Keratinocyte (primary cell): ENCODE measurements at regions not wholly inside any gene's neighbourhood (a gene's known extent, or its start where the extent isn't known, plus 50 kb on each side); places are given as distances from the start of the nearest gene placed in this dataset.

Experiments used
- DNase-seq: peaks from one replicate; pipeline ENCODE4 v3.0.0-alpha.2; 2011; ENCODE audit warnings: low read depth, missing footprints, low spot score
- FAIRE-seq: peaks from 2 replicates; lab custom pipeline; 2011; peaks lifted over from hg19 to GRCh38; lab: Jason Lieb, UNC
- H2AFZ ChIP-seq: 2 replicates; pipeline ENCODE4 v1.6.0; 2012; ENCODE audit warnings: low read length, control low read depth, inconsistent platforms; ENCODE audit not compliant: control insufficient read depth
- H3K27ac ChIP-seq: 2 replicates; pipeline ENCODE4 v1.5.1; 2011; ENCODE audit warnings: low read length; ENCODE audit not compliant: control insufficient read depth, insufficient read depth
- H3K27me3 ChIP-seq: 3 replicates; pipeline ENCODE4 v1.6.0; 2011; ENCODE audit warnings: low read length; ENCODE audit not compliant: control insufficient read depth, insufficient read depth; ENCODE audit errors: extremely low read depth
- H3K36me3 ChIP-seq, 2 experiments: 2 replicates in 1 of 2; 3 replicates in 1 of 2; pipeline ENCODE4 v1.5.1; 2011; ENCODE audit warnings: low read length in 2 of 2, mild to moderate bottlenecking in 1 of 2; ENCODE audit not compliant: control insufficient read depth in 2 of 2, insufficient read depth in 2 of 2; ENCODE audit errors: extremely low read depth in 1 of 2
- H3K4me1 ChIP-seq: 3 replicates; pipeline ENCODE4 v1.5.1; 2011; ENCODE audit warnings: low read length; ENCODE audit not compliant: control insufficient read depth, insufficient read depth; ENCODE audit errors: extremely low read depth
- H3K4me2 ChIP-seq: 3 replicates; pipeline ENCODE4 v1.6.0; 2011; ENCODE audit warnings: low read depth, low read length; ENCODE audit not compliant: control insufficient read depth, insufficient read depth; ENCODE audit errors: extremely low read depth
- H3K4me3 ChIP-seq, 3 experiments: fragments of 200-600 bp in 1 of 3; sonication (generic) in 1 of 3; 2 replicates in 2 of 3; 3 replicates in 1 of 3; pipeline ENCODE4 v1.5.1; 2011 to 2016; ENCODE audit warnings: low read length in 3 of 3, mild to moderate bottlenecking in 3 of 3, control low read depth in 2 of 3, inconsistent platforms in 1 of 3, low read depth in 1 of 3, mixed read lengths in 1 of 3, mixed run types in 1 of 3, moderate library complexity in 1 of 3; ENCODE audit not compliant: control insufficient read depth in 2 of 3, insufficient read depth in 2 of 3; ENCODE audit errors: extremely low read depth in 1 of 3
- H3K79me2 ChIP-seq: 2 replicates; pipeline ENCODE4 v1.6.0; 2012; ENCODE audit warnings: low read length; ENCODE audit not compliant: control insufficient read depth, insufficient read depth
- H3K9ac ChIP-seq: 3 replicates; pipeline ENCODE4 v1.6.0; 2011; ENCODE audit warnings: low read length; ENCODE audit not compliant: control insufficient read depth, insufficient read depth; ENCODE audit errors: extremely low read depth
- H3K9me1 ChIP-seq: 3 replicates; pipeline ENCODE4 v1.6.0; 2011; ENCODE audit warnings: low read length; ENCODE audit not compliant: control insufficient read depth, insufficient read depth; ENCODE audit errors: extremely low read depth
- H3K9me3 ChIP-seq: 2 replicates; pipeline ENCODE4 v1.5.1; 2012; ENCODE audit warnings: low read depth, low read length; ENCODE audit not compliant: control insufficient read depth
- H4K20me1 ChIP-seq: 3 replicates; pipeline ENCODE4 v1.6.0; 2011; ENCODE audit warnings: low read length; ENCODE audit not compliant: control insufficient read depth, insufficient read depth; ENCODE audit errors: extremely low read depth
- CTCF ChIP-seq, 3 experiments: IDR thresholded peaks in 1 of 3; conservative IDR thresholded peaks in 1 of 3; optimal IDR thresholded peaks in 1 of 3; 2 replicates in 2 of 3; 3 replicates in 1 of 3; pipeline versions ENCODE3 to v1.5.1; 2011; ENCODE audit warnings: low read length in 3 of 3, mild to moderate bottlenecking in 3 of 3, moderate library complexity in 2 of 3, control low read depth in 1 of 3, inconsistent platforms in 1 of 3; ENCODE audit not compliant: insufficient read depth in 2 of 3; ENCODE audit errors: extremely low read depth in 1 of 3
- EZH2 ChIP-seq: IDR thresholded peaks from one replicate; pipeline ENCODE4 v1.6.1; 2012; ENCODE audit warnings: inconsistent platforms, mild to moderate bottlenecking, low read length, moderate library complexity
- dilution Hi-C: fragments of 300-500 bp; cut with MboI; formaldehyde crosslinking; loops from one replicate; pipeline ENCODE4 v1.7.0; 2020; ENCODE audit warnings: low sequenced_read_pairs; ENCODE audit not compliant: extremely low pct_ligation_motif_present

- H2AFZ ChIP-seq: no peak overlapping the region
- dilution Hi-C loops: no loop called here
- no peaks in the 10 kb centered on the region for H3K79me2 ChIP-seq
- no peaks in the 10 kb centered on the region for H3K4me1 ChIP-seq
- no peak for TF ChIP-seq CTCF (optimal IDR thresholded peaks at IDR 0.05 in 1 of 3, IDR thresholded peaks at IDR 0.05 in 1 of 3, conservative IDR thresholded peaks at IDR 0.05 in 1 of 3; ENCODE audit: extremely low read depth in 1 of 3, insufficient read depth in 2 of 3, low read length in 3 of 3)
- no peak for TF ChIP-seq EZH2
- DNase-seq: no peak
- H3K9me1 ChIP-seq: no peaks in the 10 kb centered on the region
- H3K9ac ChIP-seq: no peak overlapping the region
- no peak overlapping the region for H3K4me3 ChIP-seq
- H3K9me3 ChIP-seq: no peaks in the 10 kb centered on the region
- no peaks in the 10 kb centered on the region for H3K36me3 ChIP-seq
- no peaks in the 10 kb centered on the region for H4K20me1 ChIP-seq
- FAIRE-seq: no peak
- H3K27me3 ChIP-seq: no peaks in the 10 kb centered on the region
- H3K4me2 ChIP-seq: no peak overlapping the region
- no peak overlapping the region for H3K27ac ChIP-seq
These were observed 1130.7 kb upstream of the PIK3C3 start for GRCh38 chr18:40824291-40824690.

- Histone ChIP-seq H3K9me3 (no peaks in the 10 kb centered on the region), H3K27ac (no peak overlapping the region), H3K9me1 (no peaks in the 10 kb centered on the region), H4K20me1 (no peaks in the 10 kb centered on the region), H2AFZ (no peak overlapping the region), H3K4me2 (no peak overlapping the region), H3K9ac (no peak overlapping the region), H3K4me3 (no peak overlapping the region), H3K36me3 (no peaks in the 10 kb centered on the region), H3K4me1 (no peaks in the 10 kb centered on the region), H3K27me3 (no peaks in the 10 kb centered on the region), H3K79me2 (no peaks in the 10 kb centered on the region)
- dilution Hi-C loops: no loop called here
- FAIRE-seq (no peak), DNase-seq (no peak)
- TF ChIP-seq CTCF (optimal IDR thresholded peaks at IDR 0.05 in 1 of 3, IDR thresholded peaks at IDR 0.05 in 1 of 3, conservative IDR thresholded peaks at IDR 0.05 in 1 of 3; ENCODE audit: extremely low read depth in 1 of 3, insufficient read depth in 2 of 3, low read length in 3 of 3): no peak
- no peak for TF ChIP-seq EZH2
These were observed 1133.3 kb upstream of the PIK3C3 start for GRCh38 chr18:40821596-40822243.
